ENCODE measurements at regions not wholly inside any gene's neighbourhood (a gene's known extent, or its start where the extent isn't known, plus 50 kb on each side); places are given as distances from the start of the nearest gene placed in this dataset.

DNA sequence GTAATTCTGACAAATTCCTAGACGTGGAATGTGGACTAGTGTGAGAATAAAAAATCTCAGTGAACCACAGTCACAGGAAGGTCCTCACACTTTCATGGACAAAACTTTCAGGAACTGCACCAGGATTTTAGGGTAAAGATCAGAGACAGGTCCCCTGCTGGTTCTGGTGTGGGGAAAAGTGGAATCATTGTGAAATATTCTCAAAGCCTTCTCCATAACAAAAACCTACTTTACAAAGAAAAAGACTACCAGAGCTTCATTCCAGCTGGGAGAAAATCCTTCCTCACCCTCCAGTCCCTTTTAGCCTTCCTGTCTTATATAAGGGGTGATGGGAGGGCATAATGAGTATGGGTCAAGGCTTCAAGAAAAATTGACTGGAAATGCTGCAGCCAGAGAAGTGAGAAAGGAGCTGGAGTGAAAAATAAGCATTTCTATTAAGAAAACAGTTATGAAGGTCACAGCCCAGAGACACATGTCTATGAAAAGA, 325.8 kb downstream of the ARAP2 start:
- intact Hi-C loops (cut with micrococcal nuclease), result loop anchor here (10.0 kb wide), 1 partner anchor 64 kb away; no protein-coding TSS in a partner anchor
- Mint-ChIP-seq H3K9me3 (no peaks in the 10 kb centered on the region), H3K27me3 (peaks cover 9% of the 10 kb centered on the region), H3K4me3 (no peak overlapping the region), H3K36me3 (ENCODE audit: low read depth) (no peaks in the 10 kb centered on the region), H3K4me1 (no peaks in the 10 kb centered on the region), H3K27ac (no peak overlapping the region)
- no peak for DNase-seq

DNA sequence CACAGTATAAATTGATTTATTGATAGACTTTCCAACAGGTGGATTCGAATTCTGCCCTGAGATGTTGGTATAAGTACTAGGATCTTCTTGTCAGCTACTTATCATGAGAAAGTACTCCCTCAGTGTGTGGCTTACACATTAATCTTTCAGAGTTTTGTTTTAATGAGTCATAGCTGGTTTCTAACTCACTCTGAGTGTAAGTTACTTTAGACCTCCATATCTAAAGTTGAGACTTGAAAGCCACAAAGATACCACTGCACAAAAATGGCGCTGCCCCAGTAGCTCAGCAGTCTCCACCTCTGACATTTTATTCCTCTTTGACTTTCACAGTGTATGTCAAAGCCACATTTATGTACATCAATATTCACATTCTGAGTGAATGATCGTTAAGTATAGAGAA, 318.5 kb downstream of the ARAP2 start:
- no peak overlapping the region for H3K27ac Mint-ChIP-seq
- no peak overlapping the region for H3K4me3 Mint-ChIP-seq
- H3K9me3 Mint-ChIP-seq, result no peaks in the 10 kb centered on the region
- no peaks in the 10 kb centered on the region for H3K4me1 Mint-ChIP-seq
- peaks cover 5% of the 10 kb centered on the region for H3K27me3 Mint-ChIP-seq
- intact Hi-C loops (cut with micrococcal nuclease), result no loop called here
- no peak for DNase-seq
- no peaks in the 10 kb centered on the region for H3K36me3 Mint-ChIP-seq (ENCODE audit: low read depth)

DNA sequence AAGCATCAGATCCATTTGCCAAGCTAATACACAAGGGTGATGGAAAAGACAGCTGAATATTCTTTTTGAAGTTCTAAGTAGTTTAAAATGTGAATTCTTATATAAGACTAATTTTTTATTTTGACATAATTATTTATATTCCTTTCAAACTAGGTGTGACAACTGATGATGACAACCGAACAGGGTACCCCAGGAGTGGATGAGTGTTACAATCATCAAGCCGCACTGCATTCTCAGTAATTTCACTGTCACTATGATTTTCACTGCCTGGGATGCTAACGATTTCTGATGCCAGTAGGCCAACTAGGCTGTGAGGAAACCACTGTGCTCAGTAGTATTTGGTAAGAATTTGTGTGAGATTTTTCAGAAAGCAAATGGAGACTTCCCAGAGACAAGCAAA, 317.5 kb downstream of the ARAP2 start:
- intact Hi-C loops (cut with micrococcal nuclease), result no loop called here

DNA sequence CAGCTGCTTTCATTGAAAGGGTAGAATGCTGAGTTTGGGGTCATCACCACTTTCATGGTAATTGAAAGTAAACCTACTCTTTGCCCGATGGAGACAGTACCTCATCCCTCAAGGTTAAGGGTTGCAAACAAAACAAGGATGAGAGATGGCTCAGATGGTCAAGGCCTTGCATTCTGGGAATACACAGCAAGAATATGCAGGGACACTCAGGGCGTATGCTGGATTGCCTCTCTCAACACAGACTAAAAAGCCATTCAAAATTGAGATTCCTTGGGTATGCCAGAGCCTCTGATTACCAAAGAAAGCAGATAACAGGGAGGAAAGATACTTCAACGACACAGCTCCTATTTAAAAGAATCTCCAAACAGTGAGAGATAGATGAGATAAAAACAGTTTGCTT, 310.4 kb downstream of the ARAP2 start:
- intact Hi-C loops (cut with micrococcal nuclease), result loop anchor here (10.0 kb wide), 1 partner anchor 209 kb away; no protein-coding TSS in a partner anchor
- no peak overlapping the region for H3K4me3 Mint-ChIP-seq
- H3K27ac Mint-ChIP-seq, result no peak overlapping the region
- no peaks in the 10 kb centered on the region for H3K9me3 Mint-ChIP-seq
- no peaks in the 10 kb centered on the region for H3K4me1 Mint-ChIP-seq
- no peak for DNase-seq
- no peaks in the 10 kb centered on the region for H3K36me3 Mint-ChIP-seq (ENCODE audit: low read depth)
- peaks cover 8% of the 10 kb centered on the region for H3K27me3 Mint-ChIP-seq

More for the DNA sequence above, 317.5 kb downstream of the ARAP2 start:
- H3K27me3 Mint-ChIP-seq, result peaks cover 6% of the 10 kb centered on the region
- DNase-seq, result no peak
- no peaks in the 10 kb centered on the region for H3K4me1 Mint-ChIP-seq
- no peaks in the 10 kb centered on the region for H3K36me3 Mint-ChIP-seq (ENCODE audit: low read depth)
- no peak overlapping the region for H3K27ac Mint-ChIP-seq
- no peak overlapping the region for H3K4me3 Mint-ChIP-seq
- no peaks in the 10 kb centered on the region for H3K9me3 Mint-ChIP-seq

DNA sequence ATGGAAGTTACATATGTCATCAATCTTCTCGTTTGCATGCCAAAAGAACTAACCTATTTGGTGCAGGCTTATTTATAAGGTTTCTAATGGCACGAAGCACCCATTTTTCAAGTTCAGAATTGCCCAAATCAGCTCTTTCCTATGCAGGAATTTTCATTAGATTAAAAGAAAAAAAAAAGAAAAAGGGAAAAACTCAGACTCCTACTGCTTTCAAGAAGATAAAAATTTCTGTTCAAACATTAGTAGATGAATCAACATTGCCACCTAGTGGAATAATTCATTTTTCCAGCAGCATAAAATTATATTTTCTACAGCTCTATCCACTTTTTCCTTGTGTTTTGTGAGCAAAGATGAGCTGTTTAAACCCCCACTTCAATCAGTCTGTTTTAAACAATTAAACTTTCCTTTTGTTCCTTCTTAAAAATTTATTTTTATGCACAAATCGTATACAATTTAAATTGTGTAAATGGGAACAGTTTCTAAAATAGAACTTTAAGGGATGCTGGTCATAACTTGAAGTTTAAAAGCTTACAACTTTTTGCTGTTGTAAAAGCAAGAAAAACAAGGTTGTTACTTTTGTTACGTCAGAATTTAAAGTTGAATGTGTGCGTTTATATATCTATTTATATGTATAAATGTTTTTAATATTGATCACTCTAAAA, 309.9 kb downstream of the ARAP2 start:
- Mint-ChIP-seq H3K27me3 (peaks cover 5% of the 10 kb centered on the region), H3K9me3 (no peaks in the 10 kb centered on the region), H3K4me3 (no peak overlapping the region), H3K36me3 (ENCODE audit: low read depth) (no peaks in the 10 kb centered on the region), H3K27ac (no peak overlapping the region), H3K4me1 (no peaks in the 10 kb centered on the region)
- no peak for DNase-seq
- intact Hi-C loops (cut with micrococcal nuclease), result loop anchor here (10.0 kb wide), 1 partner anchor 210 kb away; no protein-coding TSS in a partner anchor

DNA sequence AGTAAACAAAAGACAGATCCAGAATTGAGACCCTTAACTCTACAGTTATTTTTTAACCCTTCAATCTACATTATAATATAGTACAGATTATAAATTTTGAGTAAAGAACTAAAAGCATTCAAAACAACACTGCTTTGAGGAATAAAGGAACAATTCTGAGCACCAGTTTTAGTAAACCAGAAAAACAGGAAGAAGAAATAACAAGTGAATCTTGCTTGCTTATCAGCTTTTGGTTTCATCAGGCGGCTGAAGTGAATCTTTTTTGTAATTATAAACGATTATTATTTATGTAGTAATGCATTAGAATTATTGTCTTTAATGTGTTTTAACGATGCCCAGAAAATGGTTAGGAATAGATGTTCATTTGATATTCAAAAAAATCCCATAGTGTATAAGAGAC, 305.4 kb downstream of the ARAP2 start:
- intact Hi-C loops (cut with micrococcal nuclease), result loop anchor here (10.0 kb wide), 1 partner anchor 214 kb away; no protein-coding TSS in a partner anchor
- H3K27me3 Mint-ChIP-seq, result peaks cover 2% of the 10 kb centered on the region
- no peaks in the 10 kb centered on the region for H3K4me1 Mint-ChIP-seq
- H3K9me3 Mint-ChIP-seq, result no peaks in the 10 kb centered on the region
- no peak overlapping the region for H3K4me3 Mint-ChIP-seq
- H3K27ac Mint-ChIP-seq, result no peak overlapping the region
- H3K36me3 Mint-ChIP-seq (ENCODE audit: low read depth), result no peaks in the 10 kb centered on the region
- no peak for DNase-seq

DNA sequence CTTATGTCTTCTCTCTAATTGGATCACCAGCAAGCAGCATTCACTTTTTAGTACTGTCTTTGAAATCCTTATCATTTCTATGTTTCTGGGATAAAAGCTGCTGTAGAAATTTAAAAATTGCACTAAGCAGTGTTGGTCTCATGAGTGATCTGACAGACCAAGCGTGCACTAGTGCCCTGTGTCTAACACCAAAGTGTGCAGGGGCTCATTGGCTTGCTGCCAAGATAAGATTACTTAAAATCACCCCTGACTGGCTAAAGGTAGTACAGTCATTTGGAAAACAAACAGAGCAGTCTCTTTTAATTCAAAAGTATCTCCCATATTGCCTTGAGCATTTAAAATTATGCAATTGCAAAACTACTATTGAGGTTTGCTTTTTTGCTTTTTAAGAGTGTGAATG, 304.6 kb downstream of the ARAP2 start:
- Mint-ChIP-seq H3K4me3 (no peak overlapping the region), H3K4me1 (no peaks in the 10 kb centered on the region), H3K9me3 (no peaks in the 10 kb centered on the region), H3K27ac (no peak overlapping the region), H3K27me3 (peaks cover 2% of the 10 kb centered on the region), H3K36me3 (ENCODE audit: low read depth) (no peaks in the 10 kb centered on the region)
- intact Hi-C loops (cut with micrococcal nuclease), result loop anchor here (10.0 kb wide), 1 partner anchor 215 kb away; no protein-coding TSS in a partner anchor
- no peak for DNase-seq

DNA sequence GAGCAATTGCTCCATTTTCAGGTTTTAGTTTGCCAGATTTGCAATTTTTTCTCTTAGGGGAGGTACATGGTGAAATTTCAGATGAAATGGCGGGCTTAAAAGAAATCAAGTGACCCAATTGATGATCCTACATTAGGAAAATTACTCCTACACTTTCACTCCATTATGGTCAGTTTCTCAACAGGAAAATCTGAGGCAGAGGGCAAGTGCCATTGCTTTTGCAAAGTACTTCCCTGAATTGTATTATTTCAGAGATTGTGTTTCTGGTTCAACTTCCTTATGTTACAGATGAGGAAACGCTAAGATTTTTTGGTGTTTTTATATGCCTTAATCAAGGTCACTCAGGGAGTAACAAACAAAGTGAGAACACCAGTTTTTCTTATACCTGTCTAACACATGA, 302.2 kb downstream of the ARAP2 start:
- Mint-ChIP-seq H3K27ac (no peak overlapping the region), H3K4me3 (no peak overlapping the region), H3K4me1 (no peaks in the 10 kb centered on the region), H3K9me3 (no peaks in the 10 kb centered on the region), H3K27me3 (peaks cover 2% of the 10 kb centered on the region), H3K36me3 (ENCODE audit: low read depth) (no peaks in the 10 kb centered on the region)
- DNase-seq, result no peak
- intact Hi-C loops (cut with micrococcal nuclease), result no loop called here

DNA sequence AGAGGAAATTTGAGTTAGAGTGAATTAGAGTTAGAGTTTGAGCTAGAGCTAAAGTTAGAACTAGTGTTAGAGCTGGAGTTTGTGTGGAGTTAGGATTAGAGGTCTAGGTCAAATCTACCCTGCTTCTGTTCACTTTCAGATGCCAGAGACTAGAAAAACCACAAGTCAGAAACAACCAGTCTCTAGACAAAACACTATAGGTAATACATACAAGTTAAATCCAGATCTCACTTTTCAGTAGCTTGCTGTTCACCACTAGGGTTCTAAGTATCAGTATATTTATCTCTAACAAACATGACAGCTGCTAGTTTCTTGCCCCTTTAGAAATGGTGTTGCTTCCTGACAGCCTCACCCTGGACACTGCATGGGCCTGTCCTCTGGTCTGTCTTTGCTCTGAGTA, 300.7 kb downstream of the ARAP2 start:
- Mint-ChIP-seq H3K36me3 (ENCODE audit: low read depth) (no peaks in the 10 kb centered on the region), H3K27ac (no peak overlapping the region), H3K27me3 (peaks cover 2% of the 10 kb centered on the region), H3K4me3 (no peak overlapping the region), H3K9me3 (no peaks in the 10 kb centered on the region), H3K4me1 (no peaks in the 10 kb centered on the region)
- DNase-seq, result no peak
- intact Hi-C loops (cut with micrococcal nuclease), result no loop called here

DNA sequence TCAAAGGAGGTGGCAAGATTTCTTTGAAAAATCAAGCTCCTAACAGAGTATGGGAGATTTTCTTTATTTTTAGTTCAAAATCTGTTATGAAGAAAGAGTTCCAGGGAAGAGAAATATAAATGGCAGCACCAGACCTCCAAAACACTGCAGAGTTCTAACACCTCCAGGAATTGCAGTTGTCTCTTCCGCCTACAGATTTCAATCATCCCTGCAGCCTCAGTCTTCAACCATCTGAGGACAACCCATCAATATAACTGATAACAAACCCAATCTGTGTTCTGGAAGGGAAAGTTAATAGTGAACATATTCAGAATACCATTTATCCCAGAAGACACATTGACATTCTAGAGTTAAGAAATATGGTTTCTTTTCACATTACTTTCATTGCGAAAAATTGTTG, 296.1 kb downstream of the ARAP2 start:
- intact Hi-C loops (cut with micrococcal nuclease), result no loop called here
- H3K4me3 Mint-ChIP-seq, result no peak overlapping the region
- no peaks in the 10 kb centered on the region for H3K4me1 Mint-ChIP-seq
- peaks cover 5% of the 10 kb centered on the region for H3K9me3 Mint-ChIP-seq
- no peak for DNase-seq
- peaks cover 2% of the 10 kb centered on the region for H3K27me3 Mint-ChIP-seq
- no peaks in the 10 kb centered on the region for H3K36me3 Mint-ChIP-seq (ENCODE audit: low read depth)
- H3K27ac Mint-ChIP-seq, result no peak overlapping the region

DNA sequence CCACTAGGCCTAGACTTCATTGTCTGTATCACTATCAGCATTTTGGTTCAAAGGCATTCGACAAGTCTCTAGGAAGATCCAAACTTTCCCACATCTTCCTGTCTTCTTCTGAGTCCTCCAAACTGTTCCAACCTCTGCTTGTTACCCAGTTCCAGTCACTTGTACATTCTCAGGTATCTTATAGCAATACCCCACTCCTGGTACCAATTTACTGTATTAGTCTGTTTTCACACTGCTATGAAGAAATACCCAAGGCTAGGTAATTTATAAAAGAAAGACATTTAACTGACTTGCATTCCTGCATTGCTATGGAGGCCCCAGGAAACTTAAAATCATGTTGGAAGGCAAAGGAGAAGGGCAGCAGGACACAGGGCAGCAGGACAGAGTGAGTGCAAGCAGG, 293.9 kb downstream of the ARAP2 start:
- Mint-ChIP-seq H3K36me3 (ENCODE audit: low read depth) (no peaks in the 10 kb centered on the region), H3K27ac (no peak overlapping the region), H3K27me3 (no peaks in the 10 kb centered on the region), H3K4me1 (no peaks in the 10 kb centered on the region), H3K9me3 (peaks cover 5% of the 10 kb centered on the region), H3K4me3 (no peak overlapping the region)
- no peak for DNase-seq
- intact Hi-C loops (cut with micrococcal nuclease), result no loop called here

DNA sequence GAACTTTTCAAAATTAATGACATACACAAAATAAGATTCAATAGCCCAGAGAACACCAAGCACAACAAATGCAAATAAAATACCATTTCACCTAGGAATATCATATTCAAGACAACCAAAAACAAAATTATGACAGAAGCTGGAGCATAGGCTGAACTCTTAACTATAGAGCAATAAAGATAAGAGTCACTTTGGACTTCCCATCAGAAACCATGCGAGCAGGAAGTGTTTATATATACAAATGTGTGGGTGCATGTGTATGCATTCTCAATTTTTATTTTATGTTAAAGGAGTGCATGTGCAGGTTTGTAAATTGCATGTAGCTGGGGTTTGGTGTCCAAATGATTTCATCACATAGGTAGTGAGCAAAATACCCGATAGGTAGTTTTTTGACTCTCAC, 291.6 kb downstream of the ARAP2 start:
- no peak overlapping the region for H3K4me3 Mint-ChIP-seq
- no peaks in the 10 kb centered on the region for H3K27me3 Mint-ChIP-seq
- H3K9me3 Mint-ChIP-seq, result peaks cover 15% of the 10 kb centered on the region
- H3K4me1 Mint-ChIP-seq, result no peaks in the 10 kb centered on the region
- no peaks in the 10 kb centered on the region for H3K36me3 Mint-ChIP-seq (ENCODE audit: low read depth)
- DNase-seq, result no peak
- intact Hi-C loops (cut with micrococcal nuclease), result no loop called here
- no peak overlapping the region for H3K27ac Mint-ChIP-seq

DNA sequence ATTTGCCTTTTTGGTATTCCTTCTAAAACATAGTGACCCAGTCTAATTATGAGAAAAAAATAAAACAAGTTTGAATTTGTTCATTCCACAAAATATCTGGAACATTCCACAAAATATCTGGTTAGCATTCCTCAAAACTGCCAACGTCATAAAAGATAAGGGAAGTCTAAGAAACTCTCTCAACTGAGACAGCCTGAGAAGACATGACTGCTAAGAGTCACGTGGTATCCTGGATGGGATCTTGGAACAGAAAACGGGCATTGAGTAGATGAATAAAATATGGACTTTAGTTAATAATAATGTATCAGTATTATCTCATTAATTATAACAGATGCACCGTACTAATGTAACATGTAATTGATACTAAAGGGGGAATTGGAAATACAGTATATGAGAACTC, 280.9 kb downstream of the ARAP2 start:
- H3K36me3 Mint-ChIP-seq (ENCODE audit: low read depth), result no peaks in the 10 kb centered on the region
- no peak overlapping the region for H3K4me3 Mint-ChIP-seq
- no peak overlapping the region for H3K27ac Mint-ChIP-seq
- H3K27me3 Mint-ChIP-seq, result no peaks in the 10 kb centered on the region
- H3K4me1 Mint-ChIP-seq, result peaks cover 2% of the 10 kb centered on the region
- no peaks in the 10 kb centered on the region for H3K9me3 Mint-ChIP-seq
- DNase-seq, result no peak
- intact Hi-C loops (cut with micrococcal nuclease), result no loop called here

DNA sequence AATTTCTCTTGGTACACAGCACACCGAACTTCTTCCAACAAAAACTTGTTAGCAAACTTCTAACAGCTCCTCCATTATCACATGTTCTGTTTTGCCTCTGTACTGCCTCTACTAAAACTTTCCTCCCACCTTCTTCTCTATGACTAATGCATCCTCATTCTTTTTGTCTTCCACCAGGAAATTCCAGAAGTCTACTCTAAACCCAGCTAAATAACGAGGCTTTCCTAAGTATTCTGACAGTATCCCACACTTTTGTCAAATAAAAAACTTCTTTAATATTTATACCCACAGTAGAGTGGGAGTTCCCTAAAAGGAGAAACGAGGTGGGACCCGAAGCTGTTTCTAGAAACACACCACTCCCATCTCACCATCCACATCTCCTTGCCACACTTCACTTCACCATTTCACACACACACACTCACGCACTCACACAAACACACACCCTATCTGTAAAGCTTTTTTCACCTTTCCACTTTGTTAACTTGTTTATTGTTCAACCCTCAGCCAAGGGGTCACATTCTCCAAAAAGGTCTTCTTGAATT, 280.3 kb downstream of the ARAP2 start:
- H3K4me1 Mint-ChIP-seq, result peaks cover 2% of the 10 kb centered on the region

DNA sequence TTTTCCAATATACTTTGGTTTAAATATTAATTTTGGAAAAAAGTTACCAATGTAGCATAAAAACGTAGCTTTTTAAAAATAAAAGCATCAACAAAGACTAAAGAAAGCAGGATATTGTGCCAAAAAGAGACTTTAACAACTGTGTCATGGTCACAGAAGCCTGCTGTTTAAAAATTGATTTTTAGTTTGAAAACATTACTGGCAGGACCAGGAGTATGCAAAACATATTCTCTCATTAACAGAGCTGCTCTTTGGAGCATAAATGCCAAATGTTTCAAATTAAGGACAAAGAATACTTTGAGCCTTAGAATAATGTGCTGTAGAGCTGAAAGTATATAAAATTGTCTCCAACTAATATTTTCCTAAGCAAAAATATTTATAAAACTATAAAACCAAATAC, 279.0 kb downstream of the ARAP2 start:
- no peaks in the 10 kb centered on the region for H3K36me3 Mint-ChIP-seq (ENCODE audit: low read depth)
- H3K27me3 Mint-ChIP-seq, result no peaks in the 10 kb centered on the region
- H3K4me1 Mint-ChIP-seq, result peaks cover 2% of the 10 kb centered on the region
- H3K9me3 Mint-ChIP-seq, result no peaks in the 10 kb centered on the region
- no peak for DNase-seq
- H3K27ac Mint-ChIP-seq, result no peak overlapping the region
- intact Hi-C loops (cut with micrococcal nuclease), result no loop called here
- H3K4me3 Mint-ChIP-seq, result no peak overlapping the region

More for the DNA sequence above, 280.3 kb downstream of the ARAP2 start:
- no peaks in the 10 kb centered on the region for H3K27me3 Mint-ChIP-seq
- intact Hi-C loops (cut with micrococcal nuclease), result no loop called here
- H3K36me3 Mint-ChIP-seq (ENCODE audit: low read depth), result no peaks in the 10 kb centered on the region
- no peak overlapping the region for H3K4me3 Mint-ChIP-seq
- no peaks in the 10 kb centered on the region for H3K9me3 Mint-ChIP-seq
- no peak overlapping the region for H3K27ac Mint-ChIP-seq
- no peak for DNase-seq
